A673 (cell line): ENCODE measurements at regions not wholly inside any gene's neighbourhood (a gene's known extent, or its start where the extent isn't known, plus 50 kb on each side); places are given as distances from the start of the nearest gene placed in this dataset.

Experiments
- EZH2 ChIP-seq: fragments of 200-600 bp; sonication (generic); IDR thresholded peaks from 2 replicates; pipeline ENCODE4 v1.6.1; 2017; ENCODE audit warnings: borderline replicate concordance, low read depth, mild to moderate bottlenecking, mixed read lengths, antibody characterized with exemption, low read length; ENCODE audit not compliant: poor library complexity, severe bottlenecking
- TF ChIP-seq, protein P1 (sequence below): fragments of 300-800, 200-600 bp; sonication (generic); conservative IDR thresholded peaks from 2 replicates; pipeline ENCODE4 v1.5.1; 2017; ENCODE audit warnings: low read depth, mild to moderate bottlenecking, antibody characterized with exemption, low read length, moderate library complexity, mixed read lengths

DNA sequence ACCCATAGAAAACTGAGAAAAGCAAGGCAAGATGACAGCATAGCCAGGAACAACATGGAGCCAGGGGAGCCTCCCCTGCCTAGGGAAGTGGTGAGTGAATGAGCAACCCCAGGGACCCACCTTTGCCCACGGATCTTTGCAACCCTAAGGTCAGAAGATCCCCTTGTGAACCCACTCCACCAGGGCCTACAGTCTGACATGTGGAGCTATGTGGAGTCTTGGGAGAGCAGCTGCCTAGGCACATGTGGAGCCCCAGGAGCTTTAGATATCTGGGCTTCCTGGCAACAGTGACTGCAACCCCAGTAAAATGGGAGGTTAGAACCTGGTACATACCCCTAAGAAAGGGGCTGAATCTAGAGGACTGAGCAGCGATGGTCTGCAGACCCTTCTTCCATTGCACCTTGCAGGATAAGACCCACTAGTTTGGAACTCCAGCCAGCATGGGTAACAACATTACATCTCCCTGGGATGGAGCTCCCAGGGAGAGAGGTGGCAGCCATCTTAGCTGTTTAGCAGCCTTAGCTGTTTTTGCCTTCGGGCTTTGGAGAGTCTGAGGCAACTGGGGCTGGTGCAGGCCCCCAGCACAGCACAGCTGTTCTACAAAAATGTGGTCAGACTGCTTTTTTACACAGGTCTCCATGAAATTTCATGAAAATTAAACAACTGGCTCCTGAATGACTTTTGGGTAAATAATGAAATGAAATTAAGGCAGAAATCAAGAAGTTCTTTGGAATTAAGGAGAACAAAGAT lies 104.7 kb upstream of the TRIM2 start:
- TF ChIP-seq, protein P1, sequence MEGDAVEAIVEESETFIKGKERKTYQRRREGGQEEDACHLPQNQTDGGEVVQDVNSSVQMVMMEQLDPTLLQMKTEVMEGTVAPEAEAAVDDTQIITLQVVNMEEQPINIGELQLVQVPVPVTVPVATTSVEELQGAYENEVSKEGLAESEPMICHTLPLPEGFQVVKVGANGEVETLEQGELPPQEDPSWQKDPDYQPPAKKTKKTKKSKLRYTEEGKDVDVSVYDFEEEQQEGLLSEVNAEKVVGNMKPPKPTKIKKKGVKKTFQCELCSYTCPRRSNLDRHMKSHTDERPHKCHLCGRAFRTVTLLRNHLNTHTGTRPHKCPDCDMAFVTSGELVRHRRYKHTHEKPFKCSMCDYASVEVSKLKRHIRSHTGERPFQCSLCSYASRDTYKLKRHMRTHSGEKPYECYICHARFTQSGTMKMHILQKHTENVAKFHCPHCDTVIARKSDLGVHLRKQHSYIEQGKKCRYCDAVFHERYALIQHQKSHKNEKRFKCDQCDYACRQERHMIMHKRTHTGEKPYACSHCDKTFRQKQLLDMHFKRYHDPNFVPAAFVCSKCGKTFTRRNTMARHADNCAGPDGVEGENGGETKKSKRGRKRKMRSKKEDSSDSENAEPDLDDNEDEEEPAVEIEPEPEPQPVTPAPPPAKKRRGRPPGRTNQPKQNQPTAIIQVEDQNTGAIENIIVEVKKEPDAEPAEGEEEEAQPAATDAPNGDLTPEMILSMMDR = no peak
- TF ChIP-seq EZH2 = no peak
